Ishikawa (cell line): ENCODE measurements at regions not wholly inside any gene's neighbourhood (a gene's known extent, or its start where the extent isn't known, plus 50 kb on each side); places are given as distances from the start of the nearest gene placed in this dataset.

Experiments
- EP300 ChIP-seq: IDR thresholded peaks from 2 replicates; pipeline ENCODE4 v1.6.1; 2012; ENCODE audit warnings: borderline replicate concordance
- MAX ChIP-seq: IDR thresholded peaks from 2 replicates; pipeline ENCODE4 v1.6.1; 2012
- REST ChIP-seq: IDR thresholded peaks from 2 replicates; pipeline ENCODE4 v1.6.1; 2012; ENCODE audit warnings: low read depth, mild to moderate bottlenecking
- TAF1 ChIP-seq: IDR thresholded peaks from 2 replicates; pipeline ENCODE4 v1.6.1; 2012; ENCODE audit warnings: low read depth, mild to moderate bottlenecking
- TCF12 ChIP-seq: IDR thresholded peaks from 2 replicates; pipeline ENCODE4 v1.6.1; 2012; ENCODE audit warnings: low read depth
- USF1 ChIP-seq: IDR thresholded peaks from 2 replicates; pipeline ENCODE4 v1.6.1; 2012
- ZBTB7A ChIP-seq: IDR thresholded peaks from 2 replicates; pipeline ENCODE4 v1.6.1; 2012; ENCODE audit warnings: low read depth

- TF ChIP-seq EP300 (no peak), TCF12 (no peak), ZBTB7A (no peak), REST (no peak), MAX (no peak), USF1 (no peak), TAF1 (no peak)
Observed at GRCh38 chr2:150369862-150370261, 117.6 kb downstream of the RND3 start.
